ENCODE measurements at regions not wholly inside any gene's neighbourhood (a gene's known extent, or its start where the extent isn't known, plus 50 kb on each side); places are given as distances from the start of the nearest gene placed in this dataset.

- TF ChIP-seq EZH2 (IDR thresholded peaks at IDR 0.05) (no peak), ZFX (IDR thresholded peaks at IDR 0.05) (no peak), POLR2A (IDR thresholded peaks at IDR 0.05; ENCODE audit: borderline replicate concordance, extremely low read depth, insufficient read depth, insufficient read length) (no peak), RAD21 (IDR thresholded peaks at IDR 0.05; ENCODE audit: low read depth) (no peak)
These were observed 405.3 kb upstream of the SGCD start for GRCh38 chr5:155921621-155922020.
